GM19035 (cell line): ENCODE measurements at regions not wholly inside any gene's neighbourhood (a gene's known extent, or its start where the extent isn't known, plus 50 kb on each side); places are given as distances from the start of the nearest gene placed in this dataset.
A peak's percentile ranks its signal among the peaks of the same experiment; 100 is the strongest.

Experiments used
- ATAC-seq: cut with Tn5 transposase; IDR thresholded peaks from one replicate; pipeline ENCODE4 v1.9.1; 2021; ENCODE audit not compliant: unreplicated experiment

DNA sequence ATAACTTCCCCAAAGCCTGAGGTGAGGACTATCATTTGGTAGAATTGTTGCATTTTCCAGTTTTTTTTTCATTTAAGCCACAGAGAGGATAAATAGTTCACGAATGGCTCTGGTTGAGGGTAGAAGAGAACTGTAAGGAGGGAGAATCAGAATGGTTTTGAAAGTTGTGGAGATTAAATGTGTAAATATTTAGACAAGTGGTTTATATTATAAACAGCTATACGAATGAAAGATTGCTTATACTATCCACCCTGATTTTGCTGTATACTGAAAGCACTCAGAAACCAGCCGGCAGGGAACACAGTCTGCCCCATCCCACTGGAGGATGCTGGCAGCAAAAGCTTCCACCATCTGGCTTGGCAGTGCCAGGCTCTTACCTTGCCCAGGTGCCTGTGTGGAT, 341.1 kb downstream of the RAPGEF2 start:
- ATAC-seq, result no peak

DNA sequence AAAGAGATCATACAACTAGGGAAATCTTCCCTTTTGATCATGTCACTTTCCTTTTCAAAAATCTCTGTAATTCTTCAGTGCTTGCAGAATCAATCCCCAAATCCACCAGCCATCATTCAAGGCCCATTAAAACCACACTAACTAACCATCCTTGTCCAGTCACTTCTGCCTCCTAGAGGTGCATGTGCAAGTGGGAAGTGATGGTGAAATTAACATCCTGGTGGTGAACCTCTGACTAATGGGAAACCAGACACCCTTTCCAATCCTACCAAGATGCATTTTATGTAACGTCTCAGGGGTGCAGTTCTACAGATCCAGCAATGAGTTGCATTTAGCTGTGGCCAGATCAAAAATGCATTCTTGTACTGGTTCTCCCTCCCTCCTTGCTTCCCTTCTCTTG, 341.8 kb downstream of the RAPGEF2 start:
- ATAC-seq, result no peak

DNA sequence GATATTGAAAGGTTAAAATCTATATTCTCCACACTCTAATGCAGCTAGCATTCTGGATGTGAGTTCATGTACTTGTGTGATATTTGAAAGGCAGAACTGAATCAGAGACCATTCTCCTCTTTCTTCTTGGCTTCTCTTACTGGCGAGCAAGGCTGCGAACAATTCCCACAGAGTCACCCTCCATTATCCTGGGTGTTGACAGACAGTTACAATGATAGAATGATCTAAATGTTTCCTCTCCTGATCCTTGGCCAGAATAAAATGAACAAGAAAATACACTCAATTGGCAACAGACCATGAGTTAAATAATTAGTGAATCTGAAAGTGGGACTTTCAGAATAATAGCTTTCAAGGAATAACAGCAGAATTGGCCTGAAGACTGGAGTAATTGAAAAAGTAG, 342.8 kb downstream of the RAPGEF2 start:
- no peak for ATAC-seq

DNA sequence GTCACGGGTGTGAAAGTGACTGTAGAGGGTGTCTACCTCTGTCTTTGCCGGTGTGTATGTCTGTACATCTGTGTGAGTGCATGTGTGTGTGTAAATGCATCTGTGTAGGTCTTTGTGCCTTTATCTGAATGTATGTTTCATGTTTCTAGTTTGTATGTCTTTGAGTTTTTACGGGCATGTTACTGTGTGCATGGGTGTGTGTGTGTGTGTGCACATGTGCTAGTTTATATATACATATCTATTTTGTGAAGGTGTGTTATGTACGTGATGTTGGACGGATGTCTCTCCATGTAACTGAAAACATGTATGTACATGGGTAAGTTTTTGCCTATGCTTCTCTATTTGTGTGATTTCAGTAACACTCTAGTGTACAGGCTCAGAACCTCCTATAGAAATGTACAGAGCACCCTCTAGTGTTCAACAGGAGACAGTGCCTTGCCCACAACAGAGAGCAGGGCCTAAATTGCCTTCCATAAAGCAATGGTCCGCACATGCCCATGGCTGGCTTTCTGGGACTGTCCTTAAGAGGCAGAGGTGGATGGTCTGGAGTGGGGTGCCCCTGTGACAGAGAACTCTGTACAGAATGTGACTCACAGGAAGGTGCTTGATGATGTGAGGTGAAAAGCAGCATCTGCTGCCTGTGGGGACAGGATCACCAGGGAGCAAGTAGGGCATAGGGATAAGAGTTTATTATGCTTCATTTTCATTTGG, 343.5 kb downstream of the RAPGEF2 start:
- peak; percentile 99 for ATAC-seq

DNA sequence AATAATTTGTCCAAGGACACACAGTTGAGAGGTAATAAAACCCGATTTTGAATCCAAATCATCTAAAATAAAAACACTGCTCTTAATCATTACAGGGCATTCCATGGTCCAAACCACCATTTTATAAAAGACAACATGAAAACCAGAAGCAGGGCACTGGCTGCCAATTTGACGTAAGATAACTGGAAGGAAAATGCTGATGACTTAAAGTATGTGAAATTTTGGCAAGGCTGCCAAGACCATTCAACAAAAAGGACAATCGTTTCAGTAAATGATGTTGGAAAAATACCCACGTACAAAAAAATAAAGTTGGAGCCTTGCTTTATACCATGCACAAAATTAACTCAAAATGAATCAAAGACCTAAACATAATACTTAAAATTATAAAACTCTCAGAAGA, 344.4 kb downstream of the RAPGEF2 start:
- ATAC-seq, result no peak

DNA sequence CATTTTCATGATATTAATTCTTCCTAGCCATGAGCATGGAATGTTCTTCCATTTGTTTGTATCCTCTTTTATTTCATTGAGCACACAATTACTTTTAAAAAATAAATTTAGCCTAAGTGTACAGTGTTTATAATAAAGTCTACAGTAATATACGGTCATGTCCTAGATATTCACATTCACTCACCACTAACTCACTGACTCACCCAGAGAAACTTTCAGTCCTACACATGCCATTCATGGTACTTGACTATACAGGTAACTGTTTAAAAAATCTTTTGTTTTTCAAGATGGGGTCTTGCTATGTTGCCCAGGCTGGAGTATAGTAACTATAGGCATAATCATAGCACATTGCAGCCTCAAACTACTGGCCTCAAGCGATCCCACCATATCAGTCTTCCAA, 348.1 kb downstream of the RAPGEF2 start:
- no peak for ATAC-seq

DNA sequence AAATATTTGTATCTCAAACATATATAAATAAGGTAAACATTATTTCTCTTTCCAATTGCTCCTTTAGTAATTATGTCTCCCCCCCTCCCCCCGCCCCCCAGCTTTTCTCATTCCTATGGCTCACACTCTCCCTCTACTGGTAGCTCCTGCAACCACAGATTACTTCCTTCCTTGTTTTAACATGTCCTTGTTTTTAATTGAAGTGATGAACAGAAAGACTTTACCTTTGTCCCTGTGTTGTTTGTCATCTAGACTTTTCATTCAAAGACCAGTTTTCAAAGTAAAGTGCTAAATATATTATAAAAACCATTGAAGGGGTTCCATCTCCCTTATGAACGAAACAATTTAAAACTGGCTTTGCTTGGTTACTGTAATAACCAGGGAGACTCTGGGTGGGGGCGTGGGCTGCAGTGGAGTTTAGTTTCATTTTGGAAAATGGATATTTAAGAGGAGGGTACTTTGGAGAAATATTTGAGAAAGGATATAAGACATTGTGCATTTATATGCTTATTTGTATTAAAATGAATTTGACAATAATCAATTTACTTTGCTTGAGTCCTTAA, 352.9 kb downstream of the RAPGEF2 start:
- ATAC-seq, result no peak

DNA sequence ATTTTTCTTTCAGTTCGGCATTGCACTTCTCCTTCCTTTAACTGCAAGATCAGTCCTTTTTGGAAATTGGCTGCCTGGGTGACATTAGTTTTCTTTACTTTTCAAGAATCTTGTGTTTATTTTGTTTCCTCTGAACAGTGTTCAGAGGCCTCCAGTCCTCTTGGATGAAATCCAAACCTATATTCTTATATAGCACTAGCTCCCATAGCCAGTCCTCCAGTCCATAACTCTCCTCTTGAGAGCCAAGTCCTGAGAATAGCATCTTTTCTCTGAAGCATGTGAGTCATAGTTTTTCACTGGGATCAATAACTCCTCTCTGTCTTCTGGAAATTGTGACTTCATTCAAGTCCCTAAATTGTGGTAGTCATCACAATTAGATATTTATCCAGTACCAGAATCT, 357.5 kb downstream of the RAPGEF2 start:
- no peak for ATAC-seq

DNA sequence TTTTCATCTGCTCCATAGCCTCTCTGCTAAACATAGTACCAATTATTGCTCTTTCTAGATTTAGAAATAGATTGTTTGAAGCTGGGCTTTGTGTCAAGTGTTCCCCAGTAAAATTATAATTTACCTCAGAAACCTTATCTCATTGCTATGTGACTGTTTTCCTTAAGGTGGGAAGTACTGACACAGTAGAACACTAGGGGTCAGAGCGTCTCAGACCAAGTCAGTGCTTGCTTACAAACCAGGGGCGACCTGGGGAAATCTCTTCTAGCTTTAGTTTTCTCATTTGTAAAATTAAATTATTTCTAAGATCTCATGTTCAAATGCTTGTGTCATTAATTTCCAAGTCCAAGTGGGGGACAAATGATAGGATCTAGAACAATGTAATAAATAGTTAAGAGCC, 360.4 kb downstream of the RAPGEF2 start:
- no peak for ATAC-seq

DNA sequence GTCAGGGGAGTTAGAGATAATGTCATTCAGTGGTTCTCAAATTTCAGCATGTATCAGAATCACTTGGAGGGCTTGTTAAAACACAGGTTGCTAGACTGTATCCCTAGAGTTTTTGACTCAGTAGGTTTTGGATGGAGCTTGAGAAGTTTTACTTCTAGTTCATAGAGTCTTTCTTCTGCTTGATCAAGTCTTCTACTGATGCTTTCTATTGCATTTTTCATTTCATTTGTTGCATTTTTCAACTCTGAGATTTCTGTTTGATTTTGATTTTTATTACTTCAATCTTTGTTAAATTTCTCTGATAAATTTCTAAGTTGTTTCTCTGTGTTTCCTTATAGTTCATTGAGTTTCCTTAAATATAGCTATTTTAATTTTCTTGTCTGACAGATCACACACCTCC, 361.4 kb downstream of the RAPGEF2 start:
- ATAC-seq, result no peak

DNA sequence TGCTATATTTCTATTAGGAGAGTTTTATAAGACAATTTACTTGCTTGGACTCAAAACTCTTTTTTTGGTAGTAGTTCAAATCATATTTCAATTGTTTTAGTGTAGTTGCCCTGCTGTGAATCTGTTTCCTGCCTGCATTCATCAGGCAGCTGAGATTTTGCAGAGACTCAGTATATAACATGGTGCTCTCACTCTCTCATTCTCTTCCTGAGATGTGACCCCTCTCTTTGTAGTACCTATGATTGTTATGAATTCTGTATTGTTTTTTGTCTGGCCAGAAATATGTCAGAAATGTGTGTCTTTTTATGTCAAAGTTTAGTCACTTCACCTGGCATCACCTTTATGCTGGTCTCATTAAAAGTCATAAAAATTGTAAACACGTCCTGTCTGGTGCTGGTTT, 374.0 kb downstream of the RAPGEF2 start:
- no peak for ATAC-seq

DNA sequence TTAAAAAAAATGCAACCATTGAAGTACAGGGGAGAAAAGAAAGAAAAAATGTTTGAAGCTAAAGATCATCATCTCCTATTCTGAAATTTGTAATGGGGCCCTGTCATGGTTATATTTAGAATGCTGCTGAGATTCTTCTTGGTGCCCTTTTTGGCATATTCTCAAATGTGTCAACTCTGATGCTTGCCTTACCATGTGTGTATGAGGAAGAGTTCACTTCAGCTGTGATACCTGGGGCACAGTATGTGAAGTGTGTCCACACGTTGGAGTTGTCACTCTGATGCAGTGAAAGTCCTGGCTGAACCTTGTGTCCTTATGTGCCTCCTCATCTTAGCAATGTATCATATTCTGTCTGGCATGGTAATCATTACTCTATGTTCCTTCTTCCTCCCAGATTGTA, 377.9 kb downstream of the RAPGEF2 start:
- ATAC-seq, result no peak

DNA sequence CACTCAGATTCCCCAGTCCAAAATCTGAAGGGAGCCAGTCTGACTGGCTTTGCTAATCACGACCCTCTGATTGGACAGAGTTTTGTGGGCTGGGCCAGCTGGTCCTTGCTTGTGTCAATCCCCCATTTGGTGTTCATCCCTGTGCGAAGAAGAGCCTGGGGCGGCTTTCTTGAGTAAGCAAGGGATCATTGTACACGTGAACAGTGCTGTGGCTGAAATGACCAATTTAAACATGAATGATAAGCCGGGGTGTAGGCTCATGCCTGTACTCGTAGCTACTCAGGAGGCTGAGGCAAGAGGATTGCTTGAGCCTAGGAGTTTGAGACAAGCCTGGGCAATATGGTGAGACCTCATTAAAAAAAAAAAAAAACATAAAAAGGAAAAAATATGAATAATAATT, 379.1 kb downstream of the RAPGEF2 start:
- ATAC-seq, result no peak

DNA sequence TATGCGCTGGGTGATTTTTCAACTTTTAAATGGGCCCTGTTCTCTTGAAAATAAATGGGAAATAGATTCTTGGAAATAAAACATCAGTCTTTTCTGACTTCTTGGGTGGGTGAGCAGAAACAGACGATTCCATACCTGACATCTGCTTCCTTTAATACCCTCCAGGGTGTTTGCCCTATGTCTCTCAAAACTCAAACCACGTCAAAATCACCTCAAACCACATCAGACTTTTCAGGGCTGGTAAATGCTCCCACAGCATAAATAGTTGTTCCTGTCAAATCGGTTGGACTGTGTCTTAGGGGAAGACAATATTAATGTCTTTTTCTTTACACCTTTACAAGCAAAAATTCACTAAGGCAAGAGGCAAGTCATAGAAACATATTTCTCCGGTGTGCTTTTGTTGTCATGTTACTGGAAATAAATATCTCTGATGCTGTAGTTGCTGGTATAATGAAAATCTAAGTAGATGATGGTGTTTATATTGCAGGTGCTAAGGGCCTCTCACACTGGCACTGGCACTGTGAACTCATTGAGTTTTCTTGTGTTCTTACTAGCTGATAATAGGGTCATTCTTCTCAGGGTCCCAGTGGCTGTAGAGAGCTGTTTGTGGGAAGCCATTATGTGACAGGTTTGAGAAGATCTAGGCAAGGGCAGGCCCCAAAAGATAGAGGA, 380.4 kb downstream of the RAPGEF2 start:
- no peak for ATAC-seq

DNA sequence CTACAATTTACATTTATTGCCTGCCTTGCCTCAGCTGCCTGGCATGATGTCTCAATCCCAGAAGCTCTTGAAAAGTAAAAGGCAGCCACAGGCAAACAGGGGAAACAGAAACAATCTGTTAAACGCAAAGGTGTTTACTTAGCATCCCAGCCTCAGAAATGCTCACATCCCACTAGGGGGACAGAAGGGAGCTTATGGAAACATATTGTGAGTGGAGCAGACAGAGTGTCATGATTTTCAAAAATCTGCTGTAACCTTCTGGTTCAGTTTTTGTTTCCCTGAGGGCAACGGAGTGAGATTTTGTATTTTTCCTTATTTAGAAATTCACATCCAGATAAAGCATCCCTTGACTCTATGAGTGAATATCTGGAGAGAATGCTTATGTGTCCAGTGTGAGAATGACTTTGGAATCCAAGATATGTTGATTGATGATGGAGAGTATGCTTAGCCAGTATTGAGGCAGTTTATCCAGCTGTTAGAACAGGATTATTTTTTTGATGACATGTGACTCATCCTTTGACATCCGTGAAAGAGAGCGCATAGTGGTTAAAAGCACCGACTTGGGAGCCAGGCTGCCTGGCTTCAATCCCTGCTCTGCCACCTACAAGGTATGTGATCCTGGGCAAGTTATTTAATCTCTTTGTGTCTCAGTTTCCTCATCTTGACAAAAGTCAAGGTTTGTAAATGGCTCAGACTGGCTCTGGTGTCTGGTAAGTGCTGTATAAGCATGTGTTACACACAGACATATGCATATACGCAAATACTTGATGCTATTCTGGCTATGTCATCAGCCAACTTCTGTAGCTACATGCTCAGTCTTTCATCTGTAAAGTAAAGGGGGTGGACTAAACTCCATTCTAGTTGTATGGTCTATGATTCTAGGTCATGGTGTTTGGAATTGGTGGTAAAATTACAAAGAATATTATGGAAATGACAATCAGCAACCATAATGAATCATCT, 381.2 kb downstream of the RAPGEF2 start:
- ATAC-seq, result no peak

DNA sequence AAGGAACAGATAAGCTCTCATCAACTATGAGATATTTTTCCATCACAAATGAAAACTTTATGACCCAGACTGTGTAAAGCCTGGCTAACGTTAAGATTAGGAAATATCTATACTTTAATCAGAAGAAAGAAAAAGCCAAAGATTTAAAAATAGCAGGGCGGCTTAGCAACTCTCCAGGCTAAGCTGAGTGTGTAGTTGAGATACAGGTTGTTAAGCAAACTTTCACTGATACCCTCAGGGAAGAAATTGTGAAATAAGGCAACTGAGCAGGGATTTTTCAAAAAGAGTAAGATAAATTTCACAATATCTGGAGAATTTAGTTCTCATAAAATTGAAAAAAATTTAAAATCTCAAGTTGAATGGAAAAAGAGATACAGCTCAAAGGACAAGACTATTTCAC, 382.0 kb downstream of the RAPGEF2 start:
- no peak for ATAC-seq

DNA sequence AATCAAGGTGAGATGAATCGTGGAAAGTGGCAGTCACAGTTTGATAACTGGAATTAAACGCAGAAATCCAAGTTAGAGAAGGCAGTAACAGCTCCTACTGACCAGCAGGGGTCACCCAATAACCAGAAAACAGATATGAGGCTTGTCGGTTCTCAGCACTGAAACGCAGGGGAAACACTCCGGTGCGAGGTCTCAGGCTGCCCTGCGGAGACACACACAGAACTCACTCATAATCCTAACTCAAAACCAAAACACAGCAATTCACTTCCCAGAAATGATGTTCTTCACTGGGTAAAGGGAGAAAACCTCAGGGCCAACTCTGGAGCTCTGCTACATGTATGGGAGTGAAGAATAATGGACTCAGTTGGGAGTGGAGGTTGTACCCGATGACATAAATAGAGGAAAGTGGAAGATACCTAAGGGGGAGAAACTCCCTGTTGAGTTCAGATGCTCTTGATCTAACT, 384.4 kb downstream of the RAPGEF2 start:
- ATAC-seq, result peak; percentile 98

DNA sequence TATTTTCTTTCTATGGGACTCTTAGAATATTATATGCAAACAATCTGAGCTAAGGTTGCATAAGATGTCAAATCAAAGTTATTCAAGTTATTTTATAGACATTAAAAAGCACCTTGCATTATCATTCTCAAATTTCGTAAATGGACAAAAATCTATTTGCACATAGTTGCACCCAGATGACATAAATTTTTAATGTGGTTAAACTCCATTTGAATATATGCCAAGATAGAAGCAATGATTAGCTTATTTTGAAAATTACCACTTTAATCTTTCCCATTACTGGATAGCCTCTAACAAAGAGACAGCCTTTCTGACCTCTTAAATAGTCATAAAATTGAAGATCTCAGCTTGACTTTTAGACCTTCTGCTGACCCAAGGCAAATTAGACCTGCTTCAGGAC, 386.8 kb downstream of the RAPGEF2 start:
- no peak for ATAC-seq

DNA sequence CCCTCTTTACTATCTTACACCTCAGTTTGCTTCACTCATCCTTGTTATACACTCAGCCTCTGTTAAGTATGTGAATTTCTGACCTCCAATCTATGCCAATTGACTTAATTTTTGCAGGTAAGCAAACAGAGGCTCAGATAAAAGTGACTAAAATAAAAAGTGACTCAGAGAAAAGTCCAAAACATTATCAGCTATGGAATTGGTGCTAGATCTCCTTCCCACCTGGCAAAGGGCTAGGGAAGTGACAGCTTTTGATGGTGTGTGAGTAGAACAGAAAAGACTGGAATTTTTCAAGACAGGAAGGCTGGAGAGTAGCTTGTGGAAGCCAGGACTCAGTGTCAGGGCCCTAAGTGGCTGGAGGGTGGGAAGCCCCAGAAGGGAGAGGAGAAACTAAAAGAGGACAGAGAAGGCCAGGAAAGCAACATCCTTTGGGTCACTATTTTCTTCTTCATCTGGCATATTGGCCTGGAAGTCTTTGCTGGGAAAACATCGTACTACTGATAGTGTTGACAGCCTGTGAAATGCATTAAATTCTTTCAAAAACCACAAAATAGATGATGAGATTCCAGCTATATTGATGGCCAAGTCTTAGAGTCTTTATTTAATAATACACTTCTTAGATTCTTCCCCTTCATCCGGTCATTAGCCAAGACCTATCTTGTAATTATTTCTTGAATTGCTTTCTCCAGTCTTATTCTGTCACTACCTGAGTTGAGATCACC, 392.8 kb downstream of the RAPGEF2 start:
- ATAC-seq, result no peak

DNA sequence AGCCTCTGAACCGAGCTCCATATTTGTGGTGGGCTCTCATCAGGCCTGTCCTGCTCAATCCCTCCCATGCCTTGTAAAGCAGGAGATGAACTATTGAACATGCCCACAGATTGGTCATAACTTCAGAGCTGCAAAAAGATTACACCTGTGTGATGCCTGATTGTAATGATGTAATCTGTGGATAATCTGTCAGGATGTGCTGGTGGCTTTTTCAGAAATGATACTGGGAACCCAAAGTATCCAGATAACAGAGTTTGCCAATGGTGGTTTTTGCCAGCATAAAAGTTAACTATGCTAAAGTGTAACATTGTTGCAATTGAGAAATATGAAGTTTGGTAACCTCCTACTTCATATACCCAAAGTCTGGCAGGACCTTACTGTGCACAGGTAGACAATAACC, 393.4 kb downstream of the RAPGEF2 start:
- no peak for ATAC-seq

DNA sequence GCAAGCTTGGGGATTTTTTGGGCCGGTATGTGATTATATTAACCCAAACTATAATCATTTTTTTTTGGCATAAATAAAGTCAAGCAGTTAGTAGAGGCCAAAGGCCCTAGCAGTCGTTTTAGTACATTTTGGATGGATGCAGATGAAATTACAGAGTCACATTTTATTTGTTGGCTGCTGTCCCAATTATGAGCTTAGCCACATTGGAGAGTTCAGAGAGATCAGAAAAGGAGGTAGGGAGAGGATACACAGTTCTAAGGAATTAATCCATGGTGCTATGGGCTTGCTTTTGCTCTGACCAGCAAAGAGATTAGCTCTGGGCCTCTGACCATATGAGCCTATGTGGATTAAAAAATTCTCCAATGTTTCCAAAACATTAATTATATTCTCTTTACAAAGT, 395.1 kb downstream of the RAPGEF2 start:
- no peak for ATAC-seq
